ENCODE measurements at regions not wholly inside any gene's neighbourhood (a gene's known extent, or its start where the extent isn't known, plus 50 kb on each side); places are given as distances from the start of the nearest gene placed in this dataset.

GRCh38 chr5:2657151-2657550 lies 94.3 kb downstream of the IRX2 start:
- no peak for DNase-seq

DNA sequence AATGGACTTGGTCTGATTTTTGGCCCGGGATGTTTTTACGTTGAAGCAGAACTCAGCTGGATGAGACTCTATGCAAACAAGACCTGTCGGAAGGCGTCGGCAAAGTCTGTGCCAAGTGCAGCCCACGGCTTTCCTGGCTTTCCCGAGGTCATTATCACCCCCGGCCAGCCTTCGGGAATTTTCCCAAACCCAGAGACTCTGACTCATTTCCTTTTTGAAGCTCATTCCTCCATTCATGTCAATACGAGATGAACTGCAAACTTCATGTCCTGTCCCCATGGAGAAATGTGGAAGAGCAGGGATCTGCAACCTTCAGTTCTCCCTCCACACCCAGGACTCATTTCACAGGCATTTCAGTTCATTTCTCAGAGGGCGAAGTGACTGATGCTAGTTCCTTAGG lies 95.3 kb downstream of the IRX2 start:
- DNase-seq: no peak

- DNase-seq: no peak
Measured at GRCh38 chr5:2653991-2654390, 97.5 kb downstream of the IRX2 start.

DNA sequence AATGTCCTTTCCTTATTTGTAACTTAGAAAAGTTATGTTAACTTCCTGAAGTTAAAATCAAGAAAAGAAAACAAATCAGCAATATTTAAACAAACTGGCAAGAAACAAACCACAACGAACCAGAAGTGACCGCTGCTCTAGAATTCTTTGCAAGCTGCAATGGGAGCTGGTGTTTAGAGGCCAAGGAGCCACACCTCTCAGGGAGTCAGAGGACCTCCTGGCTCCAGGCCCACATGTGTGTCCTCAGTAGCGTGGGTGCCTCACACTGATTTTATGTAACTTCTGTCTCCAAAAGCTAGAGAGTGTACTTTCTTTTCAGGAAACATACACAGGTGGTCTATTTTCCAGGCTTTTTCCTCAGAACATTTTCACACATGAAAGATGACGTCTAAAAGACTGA lies 100.4 kb downstream of the IRX2 start:
- DNase-seq: no peak

DNA sequence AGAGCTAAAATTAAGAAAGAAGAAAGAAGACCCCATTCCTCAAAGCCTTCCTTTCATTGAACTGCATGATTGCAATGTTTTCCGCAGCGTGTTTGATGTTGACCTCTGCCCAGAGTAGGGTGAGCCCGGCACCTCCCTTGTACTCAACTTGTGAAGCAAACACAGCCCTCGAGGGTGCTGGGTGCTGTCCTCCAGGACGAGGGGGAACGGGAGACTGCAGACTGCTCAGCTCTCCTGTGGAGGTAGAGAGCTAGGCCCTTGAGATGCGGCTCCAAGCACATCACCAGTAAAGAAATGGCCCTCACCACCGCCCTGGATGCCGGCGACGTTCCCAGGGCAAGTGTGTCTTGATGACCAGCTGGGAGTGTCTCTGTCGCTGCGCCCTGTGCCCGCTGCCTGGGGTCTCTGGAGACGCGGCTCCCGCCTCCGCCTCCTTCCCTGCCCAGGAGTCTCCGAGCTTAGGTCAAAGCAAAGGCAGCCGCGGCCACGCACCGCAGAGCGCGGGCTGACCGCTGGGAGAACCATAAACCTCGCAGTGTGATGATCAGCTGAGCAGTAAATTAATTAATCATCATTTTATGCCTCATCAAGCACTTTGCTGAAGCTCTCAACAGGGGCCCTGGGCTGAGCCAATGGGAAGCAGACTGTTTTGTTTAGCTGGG lies 108.7 kb downstream of the IRX2 start:
- DNase-seq: no peak

DNA sequence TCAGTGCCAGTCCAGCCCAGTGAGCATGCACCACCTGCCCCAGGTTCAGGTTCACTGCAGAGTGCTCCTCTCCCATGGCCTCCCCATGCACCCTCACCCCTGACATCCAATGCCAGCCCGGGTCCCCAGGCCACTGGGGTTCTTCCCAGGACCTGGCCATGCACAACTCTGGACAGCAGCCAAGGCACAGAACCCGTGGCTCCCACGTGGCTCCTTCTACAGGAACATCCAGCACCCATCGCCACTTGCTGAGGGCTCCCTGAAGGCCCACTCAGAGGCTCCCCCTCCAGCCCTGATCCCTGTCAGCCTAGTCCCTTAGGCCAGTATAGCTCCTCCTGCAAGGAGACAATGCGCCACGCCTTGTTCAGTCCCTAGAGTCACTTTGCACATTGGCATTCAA lies 110.8 kb downstream of the IRX2 start:
- no peak for DNase-seq

GRCh38 chr5:2639425-2639824 lies 112.1 kb downstream of the IRX2 start:
- no peak for DNase-seq

DNA sequence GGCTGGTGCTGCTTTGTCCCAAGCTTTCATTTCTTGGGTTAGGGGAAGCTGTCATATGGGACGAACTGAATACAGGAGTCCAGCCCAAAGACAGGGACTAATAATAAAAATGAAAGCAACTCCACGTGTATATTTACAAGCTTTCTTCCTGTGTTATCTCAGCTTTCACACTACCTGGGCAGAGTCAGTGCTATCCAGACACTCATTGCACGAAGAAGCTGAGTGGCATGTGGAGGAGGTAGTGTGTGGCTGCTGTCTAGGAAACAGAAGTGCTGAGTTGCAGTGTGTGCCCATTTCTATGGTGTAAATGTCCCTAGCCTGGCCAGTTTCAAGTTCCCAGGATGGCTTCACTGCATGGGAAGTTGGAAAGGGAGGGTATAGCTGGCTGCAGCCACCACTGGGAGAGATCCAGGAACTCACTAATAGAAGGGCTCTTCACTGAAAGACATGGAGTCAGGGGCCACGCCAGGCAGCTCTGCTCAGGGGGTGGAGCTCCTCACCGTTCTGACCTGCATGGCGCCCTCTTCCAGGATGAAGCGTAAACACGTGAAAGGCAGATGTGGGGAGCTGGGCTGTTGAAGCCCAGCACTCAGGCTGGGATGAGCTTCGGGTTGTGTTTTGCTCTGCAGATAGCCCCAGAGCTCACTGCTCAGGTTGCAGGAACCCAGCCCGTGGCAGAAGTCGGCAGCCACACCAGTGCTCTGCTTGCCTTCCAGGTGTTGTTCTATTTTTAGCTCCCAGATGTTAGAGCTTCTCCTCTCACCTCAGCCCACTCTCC lies 116.9 kb downstream of the IRX2 start:
- DNase-seq: no peak

DNA sequence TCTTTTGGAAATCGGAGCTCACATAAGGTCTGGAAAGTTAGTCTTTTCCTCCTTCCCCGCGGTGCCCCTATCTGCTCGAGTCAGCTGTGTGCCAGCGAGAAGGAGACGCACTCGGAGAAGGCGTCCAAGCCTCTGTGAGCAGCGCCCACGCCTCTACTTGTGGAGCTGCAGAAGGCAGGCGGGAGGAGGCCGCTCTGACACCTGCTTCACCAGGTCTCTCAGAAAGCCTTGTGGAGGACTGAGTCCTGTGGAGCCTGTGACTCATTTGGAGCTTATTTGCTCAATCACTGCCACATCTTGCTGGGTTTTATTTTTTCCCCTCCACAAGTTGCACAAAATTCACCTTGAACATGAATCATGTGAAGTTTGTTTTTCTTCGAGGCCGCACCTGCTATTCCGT lies 117.5 kb downstream of the IRX2 start:
- DNase-seq: no peak

DNA sequence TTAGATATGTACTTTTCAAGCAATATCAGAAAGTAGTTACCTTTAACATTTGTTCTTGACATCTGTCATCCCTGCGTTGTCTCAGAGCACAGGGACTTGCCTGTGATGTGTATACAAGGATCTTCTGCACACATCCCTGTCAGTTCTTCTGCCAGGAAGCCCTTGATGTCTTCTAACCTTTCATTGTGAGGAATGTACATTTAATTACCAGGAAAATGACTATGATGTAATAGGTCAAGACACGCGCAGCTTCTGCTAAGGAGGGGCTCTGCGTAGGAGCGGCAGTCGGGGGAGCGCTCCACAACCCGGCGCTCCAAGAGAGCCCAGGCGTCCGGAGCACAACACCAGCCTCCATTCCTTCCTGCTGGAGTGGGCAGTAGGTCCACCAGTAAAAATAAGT lies 119.7 kb downstream of the IRX2 start:
- no peak for DNase-seq

- no peak for DNase-seq
Measured at GRCh38 chr5:2629045-2629444, 122.4 kb downstream of the IRX2 start.

GRCh38 chr5:2627867-2628266 lies 123.6 kb downstream of the IRX2 start:
- DNase-seq: no peak

- DNase-seq: no peak
Measured at GRCh38 chr5:2626572-2626971, 124.9 kb downstream of the IRX2 start.

DNA sequence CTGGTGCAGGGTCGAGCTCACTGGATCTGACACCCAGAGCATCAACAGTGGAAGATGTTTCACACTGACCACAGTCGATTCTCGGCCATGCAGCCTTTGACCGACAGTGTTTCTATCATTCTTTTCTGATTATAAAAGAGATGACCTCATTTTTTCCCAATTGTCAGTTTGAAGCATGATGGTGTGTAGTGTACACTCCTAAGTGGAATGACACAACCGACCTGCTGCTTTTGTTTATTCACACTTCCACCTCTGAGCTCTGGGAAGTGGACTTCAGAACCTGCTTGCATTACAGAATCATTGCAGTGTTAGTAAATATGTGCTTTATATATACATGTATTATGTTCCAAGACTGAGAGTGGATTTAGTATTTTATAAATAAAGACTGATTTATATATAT lies 128.6 kb downstream of the IRX2 start:
- no peak for DNase-seq

DNA sequence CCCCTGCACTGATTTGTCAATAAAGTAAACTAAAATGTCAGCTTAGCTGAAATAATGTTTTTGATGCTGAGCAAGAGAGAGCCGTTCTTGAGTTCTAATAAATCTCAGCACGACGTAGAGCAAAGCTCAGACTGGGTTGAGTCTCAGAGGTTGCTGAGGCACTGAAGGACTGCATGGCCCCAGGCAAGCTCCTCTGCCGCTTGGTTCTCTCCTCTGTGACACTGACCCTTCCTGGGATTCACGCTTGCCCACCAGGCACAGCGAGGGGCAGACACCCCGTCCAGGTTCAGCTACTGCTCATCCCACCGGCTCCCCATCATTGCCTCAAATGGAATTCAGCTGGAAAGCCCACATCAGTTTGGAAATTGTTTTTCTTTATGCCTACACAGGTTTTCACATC lies 129.8 kb downstream of the IRX2 start:
- DNase-seq: no peak

- DNase-seq: no peak
Measured at GRCh38 chr5:2619216-2619615, 132.3 kb downstream of the IRX2 start.

DNA sequence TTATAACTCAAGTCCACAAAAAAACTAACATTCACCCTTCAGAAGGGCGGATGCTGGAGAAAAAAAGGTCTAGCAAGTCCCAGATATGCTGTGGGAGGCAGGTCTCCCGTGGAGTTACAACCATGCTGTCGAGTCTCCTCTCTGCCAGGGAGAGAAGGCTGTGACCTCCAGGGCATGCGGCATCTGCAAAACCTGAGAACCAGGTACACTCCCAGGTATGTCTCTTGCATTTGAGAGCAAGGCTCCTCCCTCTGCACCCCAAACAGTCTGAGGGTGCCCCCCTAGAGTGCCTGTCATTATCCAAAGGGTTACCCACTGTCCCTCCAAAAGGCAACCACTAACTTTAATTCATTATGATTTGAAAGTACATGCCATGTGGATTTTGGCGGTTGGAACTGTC lies 134.0 kb downstream of the IRX2 start:
- DNase-seq: no peak

- DNase-seq: no peak
Measured at GRCh38 chr5:2615917-2616316, 135.6 kb downstream of the IRX2 start.

GRCh38 chr5:2614571-2614970 lies 136.9 kb downstream of the IRX2 start:
- DNase-seq: no peak

DNA sequence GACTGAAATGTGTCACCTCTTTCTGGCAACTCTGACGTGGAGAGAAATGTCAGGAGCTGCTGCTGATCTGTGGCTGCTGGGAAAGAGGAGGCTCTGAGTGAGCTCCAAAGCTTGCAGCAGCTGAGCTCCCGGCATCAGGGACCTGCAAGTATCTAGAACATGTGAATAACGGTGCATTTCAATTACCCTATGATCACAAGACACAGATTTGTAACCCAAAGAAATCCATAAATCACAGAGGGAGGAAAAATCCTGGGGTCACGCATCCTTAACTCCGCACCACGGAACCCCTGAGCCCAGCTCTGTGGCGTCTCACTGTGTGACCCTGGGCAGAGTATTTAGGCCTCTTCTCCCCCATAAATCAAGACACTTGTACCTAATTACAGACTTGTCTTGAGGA lies 139.8 kb downstream of the IRX2 start:
- no peak for DNase-seq

DNA sequence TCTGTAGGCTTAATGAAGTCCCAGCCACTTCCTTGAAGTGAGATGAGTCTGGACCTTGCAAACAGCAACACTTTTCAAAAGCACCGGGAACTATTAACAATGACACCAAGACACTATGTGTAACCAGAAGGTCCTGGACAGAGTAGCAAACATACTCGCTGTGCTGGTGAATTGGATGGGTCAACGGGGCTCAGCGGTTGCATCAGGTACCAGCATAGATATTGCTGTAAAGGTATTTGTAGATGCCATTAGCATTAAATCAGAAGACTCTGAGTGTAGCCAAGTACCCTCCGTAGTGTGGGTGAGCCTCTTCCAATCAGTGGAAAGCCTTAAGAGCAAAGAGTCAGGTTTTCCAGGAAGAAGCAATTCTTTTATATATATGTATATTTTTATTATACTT lies 140.5 kb downstream of the IRX2 start:
- DNase-seq: no peak

DNA sequence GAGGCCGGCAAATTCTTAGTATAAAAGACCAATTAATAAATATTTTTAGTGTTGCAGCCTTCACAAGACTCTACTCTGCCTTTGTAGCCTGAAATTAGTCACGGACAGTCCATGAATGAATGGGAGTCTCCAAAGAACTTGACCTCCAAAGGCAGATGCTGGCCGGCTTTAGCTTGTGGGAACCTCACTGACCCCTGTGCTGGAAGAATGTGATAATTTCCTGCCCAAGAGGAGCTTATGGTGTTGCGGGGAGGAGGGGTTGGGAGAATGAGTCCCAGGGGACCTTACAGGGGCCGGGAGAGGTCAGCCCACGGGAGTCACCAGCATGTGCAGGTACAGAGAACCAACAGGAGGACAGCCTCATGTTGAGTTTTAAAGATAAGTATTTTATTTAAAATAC lies 143.1 kb downstream of the IRX2 start:
- no peak for DNase-seq

DNA sequence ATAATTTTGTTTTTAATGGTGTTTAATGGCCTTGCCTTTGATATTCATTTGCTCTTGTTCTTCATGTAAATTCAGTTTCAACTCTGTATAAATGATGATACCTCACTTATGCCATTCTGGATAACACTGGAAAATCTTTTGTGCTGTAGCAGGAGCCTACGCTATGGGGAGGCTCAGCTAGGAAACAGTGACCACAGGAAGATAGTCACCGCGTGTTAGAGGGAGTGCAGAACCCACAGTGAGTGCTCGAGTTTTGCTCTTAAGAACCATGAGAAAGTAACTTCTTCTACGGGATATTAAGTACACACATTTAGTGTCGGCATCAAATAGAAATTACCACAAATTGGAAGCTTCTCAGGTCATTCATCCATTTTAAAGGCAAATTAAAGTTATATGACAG lies 143.9 kb downstream of the IRX2 start:
- DNase-seq: no peak

GRCh38 chr5:2603272-2603575 lies 148.3 kb downstream of the IRX2 start:
- no peak for DNase-seq
